ENCODE measurements at regions not wholly inside any gene's neighbourhood (a gene's known extent, or its start where the extent isn't known, plus 50 kb on each side); places are given as distances from the start of the nearest gene placed in this dataset.
A peak's percentile ranks its signal among the peaks of the same experiment; 100 is the strongest.

DNA sequence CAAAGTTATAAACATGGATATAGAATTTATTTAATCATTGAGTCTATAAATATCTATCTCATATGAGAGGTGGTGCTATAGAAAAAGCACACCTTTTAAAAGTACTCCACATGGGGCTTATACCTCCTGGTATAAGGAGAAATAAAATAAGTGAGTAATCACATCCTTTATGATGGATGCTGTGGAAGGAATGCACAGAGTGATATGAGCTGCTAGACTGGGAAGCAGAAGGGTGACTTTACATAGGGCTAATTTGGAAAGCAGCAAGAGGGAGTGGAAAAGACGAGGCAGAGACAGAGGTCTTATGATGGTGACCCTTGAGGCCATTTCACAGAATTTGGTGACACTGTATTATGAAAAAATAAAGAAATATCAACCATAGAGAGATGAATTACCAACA, 59.4 kb upstream of the AHR start:
- DNase-seq (ENCODE audit: extremely low read depth, low read depth) = no peak
- TF ChIP-seq, protein P1, sequence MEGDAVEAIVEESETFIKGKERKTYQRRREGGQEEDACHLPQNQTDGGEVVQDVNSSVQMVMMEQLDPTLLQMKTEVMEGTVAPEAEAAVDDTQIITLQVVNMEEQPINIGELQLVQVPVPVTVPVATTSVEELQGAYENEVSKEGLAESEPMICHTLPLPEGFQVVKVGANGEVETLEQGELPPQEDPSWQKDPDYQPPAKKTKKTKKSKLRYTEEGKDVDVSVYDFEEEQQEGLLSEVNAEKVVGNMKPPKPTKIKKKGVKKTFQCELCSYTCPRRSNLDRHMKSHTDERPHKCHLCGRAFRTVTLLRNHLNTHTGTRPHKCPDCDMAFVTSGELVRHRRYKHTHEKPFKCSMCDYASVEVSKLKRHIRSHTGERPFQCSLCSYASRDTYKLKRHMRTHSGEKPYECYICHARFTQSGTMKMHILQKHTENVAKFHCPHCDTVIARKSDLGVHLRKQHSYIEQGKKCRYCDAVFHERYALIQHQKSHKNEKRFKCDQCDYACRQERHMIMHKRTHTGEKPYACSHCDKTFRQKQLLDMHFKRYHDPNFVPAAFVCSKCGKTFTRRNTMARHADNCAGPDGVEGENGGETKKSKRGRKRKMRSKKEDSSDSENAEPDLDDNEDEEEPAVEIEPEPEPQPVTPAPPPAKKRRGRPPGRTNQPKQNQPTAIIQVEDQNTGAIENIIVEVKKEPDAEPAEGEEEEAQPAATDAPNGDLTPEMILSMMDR (IDR thresholded peaks at IDR 0.05; ENCODE audit: low read depth, low read length) = no peak

DNA sequence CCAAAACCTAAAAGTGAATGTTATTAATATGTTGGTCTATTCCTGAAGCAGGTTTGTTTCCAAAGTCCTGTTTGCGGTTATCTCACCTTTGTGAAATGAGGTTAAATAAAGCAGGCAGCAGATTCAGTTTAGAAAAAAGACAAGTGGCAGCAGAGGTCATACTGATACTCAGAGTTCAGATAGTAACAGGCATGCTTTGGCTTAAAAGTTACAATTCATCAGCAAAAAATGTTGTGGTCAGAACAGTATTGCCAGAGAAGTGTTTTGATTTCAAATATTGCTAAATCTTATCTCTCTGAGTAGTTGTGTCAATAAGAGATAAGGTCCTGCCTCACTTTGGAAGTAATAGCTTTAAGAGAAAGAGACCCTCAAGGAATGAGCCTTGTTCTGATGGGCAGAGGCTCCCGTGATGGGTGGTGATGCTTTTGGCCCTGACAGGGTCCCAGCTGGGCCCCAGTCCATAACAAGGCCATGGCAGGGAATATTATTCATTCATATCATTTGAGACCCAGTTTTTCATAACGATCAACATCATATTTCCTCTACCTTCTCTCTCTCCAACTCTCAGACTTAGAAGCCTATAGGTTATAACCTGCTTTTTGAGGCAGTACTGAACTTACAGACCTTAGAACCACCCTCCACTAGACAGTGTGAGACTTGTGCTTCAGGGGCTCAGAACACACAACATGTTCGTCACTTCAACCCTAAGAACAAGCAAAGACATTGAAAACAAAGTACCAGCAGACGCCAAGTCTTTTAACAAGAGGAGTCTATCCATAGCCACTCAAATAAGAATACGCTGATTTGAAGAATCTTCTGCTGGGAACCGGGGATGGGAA, 58.5 kb upstream of the AHR start:
- peak; percentile 19 for DNase-seq (ENCODE audit: extremely low read depth, low read depth)
- TF ChIP-seq, protein P1 (IDR thresholded peaks at IDR 0.05; ENCODE audit: low read depth, low read length) = no peak

DNA sequence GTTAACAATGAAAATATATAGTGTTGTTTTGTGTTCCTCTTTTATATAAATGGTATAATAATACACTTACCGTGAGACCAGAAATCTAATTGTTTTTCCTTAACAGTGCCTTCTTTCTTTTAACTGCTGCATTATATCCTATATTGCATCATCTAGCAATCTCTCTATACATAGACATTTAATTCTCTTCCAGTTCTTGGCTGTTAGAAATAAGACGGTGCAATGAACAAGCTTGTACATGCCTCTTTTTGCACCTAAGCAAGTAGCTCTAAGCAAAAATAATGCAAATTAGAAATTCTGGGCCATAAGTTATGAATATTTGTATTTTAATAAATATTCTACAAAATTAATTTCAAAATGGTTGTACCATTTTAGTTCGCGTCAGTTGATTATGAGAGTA, 55.9 kb upstream of the AHR start:
- TF ChIP-seq, protein P1 (IDR thresholded peaks at IDR 0.05; ENCODE audit: low read depth, low read length) = no peak
- no peak for DNase-seq (ENCODE audit: extremely low read depth, low read depth)

DNA sequence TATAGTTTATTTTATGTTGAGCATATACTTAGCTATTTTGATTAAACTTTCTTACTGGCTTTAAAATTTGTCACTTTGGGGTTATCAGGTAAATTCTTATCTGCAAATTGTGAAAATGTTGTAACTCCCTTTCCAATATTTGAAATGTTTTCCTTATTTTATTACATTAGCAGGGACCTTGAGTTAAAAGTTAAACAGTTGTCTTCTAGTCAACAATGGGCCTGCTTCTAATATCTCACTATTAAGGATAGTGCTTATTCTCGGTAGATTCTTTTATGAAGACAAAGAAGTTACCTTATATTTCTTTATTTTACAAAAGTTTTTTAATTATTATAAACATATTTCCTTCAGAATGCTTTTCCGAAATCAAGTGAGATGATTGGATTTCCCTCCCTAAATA, 53.7 kb upstream of the AHR start:
- DNase-seq (ENCODE audit: extremely low read depth, low read depth) = no peak
- TF ChIP-seq, protein P1 (IDR thresholded peaks at IDR 0.05; ENCODE audit: low read depth, low read length) = no peak

DNA sequence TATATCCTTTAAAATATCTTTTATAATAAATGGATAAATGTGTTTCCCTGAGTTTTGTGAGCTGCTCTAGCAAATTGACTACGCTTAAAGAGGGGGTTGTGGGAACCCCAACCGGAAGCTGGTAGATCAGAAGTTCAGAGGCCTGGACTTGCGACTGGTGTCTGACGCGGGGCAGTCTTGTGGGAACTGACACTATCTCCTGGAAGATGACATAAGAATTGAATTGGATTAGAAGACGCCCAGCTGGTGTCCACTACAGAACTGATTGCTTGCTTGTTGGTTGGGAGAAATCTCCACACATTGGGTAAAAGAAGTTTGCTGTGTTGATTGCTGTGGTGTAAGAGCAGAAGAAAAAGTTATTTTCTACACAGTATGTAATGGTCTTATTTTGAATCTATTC, 51.1 kb upstream of the AHR start:
- DNase-seq (ENCODE audit: extremely low read depth, low read depth) = no peak
- TF ChIP-seq, protein P1 (IDR thresholded peaks at IDR 0.05; ENCODE audit: low read depth, low read length) = no peak

DNA sequence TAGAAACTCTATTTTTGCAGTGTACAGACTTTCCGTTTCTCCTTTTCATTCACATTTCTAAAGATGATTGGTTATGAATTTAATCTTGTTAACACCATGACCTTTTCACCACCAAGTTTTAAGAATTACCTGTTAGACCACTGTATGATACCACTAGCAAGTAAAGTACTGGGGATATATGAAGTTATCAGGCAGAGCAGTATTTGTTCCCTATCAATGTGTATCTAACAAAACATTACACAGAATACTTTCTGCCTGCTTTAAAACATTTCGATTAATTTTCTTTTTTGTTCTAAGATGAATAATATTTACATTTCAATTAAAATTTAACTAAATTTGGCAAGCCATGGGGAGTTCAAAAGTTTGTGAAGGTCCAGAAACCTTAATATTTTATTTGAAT, 49.9 kb upstream of the AHR start:
- no peak for DNase-seq (ENCODE audit: extremely low read depth, low read depth)
- TF ChIP-seq, protein P1 (IDR thresholded peaks at IDR 0.05; ENCODE audit: low read depth, low read length) = no peak

Measured in AG09319 (cell line).